K562 (cell line): ENCODE measurements at regions not wholly inside any gene's neighbourhood (a gene's known extent, or its start where the extent isn't known, plus 50 kb on each side); places are given as distances from the start of the nearest gene placed in this dataset.
"Not testable (repeated sequence)": the region's sequence is repeated elsewhere in the genome, so short reads cannot be mapped to it uniquely, and the experiment has no call there.

Experiments used
- ATAC-seq: fragments of 200-7000 bp; cut with Tn5 transposase; 3 replicates; pipeline ENCODE4 v1.9.1; 2020; ENCODE audit warnings: moderate library complexity
- BruUV-seq: library from RNA; stranded (reverse); fragments of 400-500 nt; replicated peaks from 2 replicates; lab custom pipeline; 2021; lab: Mats Ljungman, UMichigan
- CTCF ChIA-PET: fragments of 300-600 bp; formaldehyde crosslinking; extraction: SDS; loops from one replicate; lab custom pipeline; 2021; ENCODE audit warnings: low intra/inter-chr PET ratio; lab: Yijun Ruan, JAX
- POLR2A ChIA-PET: fragments of 300-600, 350-650 bp; sonication (Branson Sonifier 250); formaldehyde crosslinking; extraction: SDS; loops from one replicate; lab custom pipeline; 2021; ENCODE audit warnings: antibody characterized with exemption, inconsistent platforms; lab: Yijun Ruan, JAX
- DNase-seq, 4 experiments: peaks; one replicate each; pipeline versions ENCODE4 v3.0.0 to v3.0.0-alpha.2; 2011 to 2018; ENCODE audit warnings: low spot score in 3 of 4, mixed read lengths in 3 of 4; ENCODE audit errors: extremely low read depth in 1 of 4
- FAIRE-seq: peaks from 2 replicates; lab custom pipeline; 2011; peaks lifted over from hg19 to GRCh38; lab: Jason Lieb, UNC
- H2AFZ ChIP-seq: 2 replicates; pipeline ENCODE4 v1.6.0; 2011; ENCODE audit warnings: low read depth, low read length, control low read depth, inconsistent platforms
- H3K27ac ChIP-seq: fragments of 200-600 bp; 3 replicates; pipeline ENCODE4 v1.8.0; 2011; ENCODE audit warnings: low read depth, mild to moderate bottlenecking, control low read depth, inconsistent platforms, low read length, moderate library complexity, mixed read lengths; ENCODE audit errors: extremely low read depth
- H3K27me3 ChIP-seq, 2 experiments: fragments of 300-600 bp in 1 of 2; 2 replicates in 1 of 2; 3 replicates in 1 of 2; pipeline versions ENCODE4 v1.6.0 to v1.8.0; 2011; ENCODE audit warnings: inconsistent platforms in 2 of 2, low read length in 2 of 2, mild to moderate bottlenecking in 1 of 2, mixed read lengths in 1 of 2, moderate library complexity in 1 of 2; ENCODE audit not compliant: control insufficient read depth in 2 of 2, insufficient read depth in 2 of 2
- H3K36me3 ChIP-seq: fragments of 300-600 bp; 3 replicates; pipeline ENCODE4 v1.8.0; 2011; ENCODE audit warnings: mild to moderate bottlenecking, low read length, inconsistent platforms; ENCODE audit not compliant: control insufficient read depth, insufficient read depth
- H3K4me1 ChIP-seq, 2 experiments: fragments of 200-600 bp in 1 of 2; replicated peaks in 1 of 2; 2 replicates in 1 of 2; 3 replicates in 1 of 2; pipeline versions ENCODE4 v1.5.1 to v1.8.0; 2011; ENCODE audit warnings: inconsistent platforms in 2 of 2, low read length in 2 of 2, mild to moderate bottlenecking in 1 of 2, mixed read lengths in 1 of 2, moderate library complexity in 1 of 2; ENCODE audit not compliant: control insufficient read depth in 2 of 2, insufficient read depth in 2 of 2
- H3K4me2 ChIP-seq: 2 replicates; pipeline ENCODE4 v1.6.1; 2011; ENCODE audit warnings: low read length, control low read depth, inconsistent platforms, mixed read lengths; ENCODE audit not compliant: insufficient read depth
- H3K4me3 ChIP-seq: fragments of 200-600 bp; sonication (generic), shearing (Covaris generic); 2 replicates; pipeline ENCODE4 v1.5.1; 2016; ENCODE audit warnings: control low read depth, inconsistent platforms
- H3K79me2 ChIP-seq: fragments of 200-600 bp; 3 replicates; pipeline ENCODE4 v1.8.0; 2011; ENCODE audit warnings: low read length, inconsistent platforms; ENCODE audit not compliant: control insufficient read depth, insufficient read depth
- H3K9ac ChIP-seq, 2 experiments: 2 replicates each; pipeline versions ENCODE4 v1.6.0 to v1.6.1; 2011; ENCODE audit warnings: low read depth in 2 of 2, low read length in 2 of 2, control low read depth in 1 of 2, inconsistent platforms in 1 of 2, mild to moderate bottlenecking in 1 of 2, mixed read lengths in 1 of 2; ENCODE audit not compliant: insufficient read depth in 1 of 2
- H3K9me1 ChIP-seq: one replicate; pipeline ENCODE4 v1.6.0; 2011; ENCODE audit warnings: inconsistent platforms, mild to moderate bottlenecking, low read length, moderate library complexity; ENCODE audit not compliant: control insufficient read depth, insufficient read depth
- H3K9me3 ChIP-seq: replicated peaks from 2 replicates; pipeline ENCODE4 v1.5.1; 2011; ENCODE audit warnings: low read depth, low read length, inconsistent platforms; ENCODE audit not compliant: control insufficient read depth, insufficient read depth
- H4K20me1 ChIP-seq: replicated peaks from 2 replicates; pipeline ENCODE4 v1.6.1; 2011; ENCODE audit warnings: low read length, inconsistent platforms, mixed read lengths; ENCODE audit not compliant: control insufficient read depth, insufficient read depth
- CBX3 ChIP-seq, 2 experiments: IDR thresholded peaks; 1 replicate in 1 of 2; 2 replicates in 1 of 2; pipeline ENCODE4 v1.6.1; 2012; ENCODE audit warnings: inconsistent platforms in 2 of 2, low read length in 2 of 2, borderline replicate concordance in 1 of 2, control low read depth in 1 of 2
- PHB2 ChIP-seq: fragments of 450-650 bp; IDR thresholded peaks from 2 replicates; pipeline ENCODE4 v1.6.1; 2017; ENCODE audit warnings: low read depth
- PYGO2 ChIP-seq: fragments of 450-650 bp; IDR thresholded peaks from 2 replicates; pipeline ENCODE4 v1.6.1; 2016; ENCODE audit warnings: mild to moderate bottlenecking, missing genetic modification characterization, moderate library complexity, missing compliant biosample characterization
- TCF7L2 ChIP-seq: fragments of 150-350 bp; IDR thresholded peaks from 2 replicates; pipeline ENCODE4 v1.6.1; 2016; ENCODE audit warnings: low read depth, mild to moderate bottlenecking, low read length, moderate library complexity
- ZFP1 ChIP-seq: fragments of 450-650 bp; formaldehyde crosslinking; IDR thresholded peaks from 2 replicates; pipeline ENCODE4 v1.4.0; 2020; ENCODE audit warnings: mild to moderate bottlenecking, mixed read lengths
- ZFP36 ChIP-seq: fragments of 150-350 bp; IDR thresholded peaks from 2 replicates; pipeline ENCODE4 v1.6.1; 2018; ENCODE audit warnings: low read length, low read depth; ENCODE audit not compliant: partially characterized antibody
- ZNF174 ChIP-seq: fragments of 250-450 bp; sonication (Bioruptor Pico); IDR thresholded peaks from 2 replicates; pipeline ENCODE4 v1.4.0; 2020; ENCODE audit warnings: mild to moderate bottlenecking
- ZNF431 ChIP-seq: sonication (generic); formaldehyde crosslinking; IDR thresholded peaks from 2 replicates; pipeline ENCODE4 v1.8.0; 2022; ENCODE audit warnings: mild to moderate bottlenecking, missing genetic modification reagents
- in situ Hi-C: fragments of 300-500 bp; cut with MboI; formaldehyde crosslinking; loops from 4 replicates; pipeline ENCODE4 v1.15.0; 2018; ENCODE audit warnings: inconsistent platforms, mixed read lengths
- intact Hi-C: fragments of 100-400 bp; cut with micrococcal nuclease; formaldehyde crosslinking; loops from 2 replicates; pipeline ENCODE4 v1.14.2; 2022
- TF ChIP-seq, protein P1 (sequence below): sonication (generic); formaldehyde crosslinking; IDR thresholded peaks from 2 replicates; pipeline ENCODE4 v1.4.0; 2020; ENCODE audit warnings: mild to moderate bottlenecking, missing genetic modification reagents
- TF ChIP-seq, protein P2 (sequence below): fragments of 450-650 bp; IDR thresholded peaks from one replicate; pipeline ENCODE4 v1.6.1; 2018; ENCODE audit warnings: mild to moderate bottlenecking, moderate library complexity; ENCODE audit not compliant: partially characterized antibody

DNA sequence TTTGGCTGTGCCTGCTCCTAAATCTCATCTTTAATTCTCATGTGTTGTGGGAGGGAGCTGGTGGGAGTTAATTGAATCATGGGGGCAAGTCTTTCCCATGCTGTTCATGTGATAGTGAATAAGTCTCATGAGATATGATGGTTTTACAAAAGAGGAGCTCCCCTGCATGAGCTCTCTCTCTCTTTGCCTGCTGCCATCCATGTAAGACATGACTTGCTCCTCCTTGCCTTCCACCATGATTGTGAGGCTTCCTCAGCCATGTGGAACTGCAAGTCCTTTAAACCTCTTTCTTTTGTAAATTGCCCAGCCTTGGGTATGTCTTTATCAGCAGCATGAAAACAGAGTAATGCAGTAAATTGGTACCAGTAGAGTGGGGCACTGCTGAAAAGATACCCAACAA lies 110.6 kb upstream of the SYT10 start:
- ATAC-seq, H3K4me1 ChIP-seq, POLR2A ChIA-PET, H3K4me3 ChIP-seq, H3K79me2 ChIP-seq, in situ Hi-C loops, H3K9ac ChIP-seq, H3K27ac ChIP-seq, H3K9me3 ChIP-seq, H3K9me1 ChIP-seq, H2AFZ ChIP-seq, H3K36me3 ChIP-seq, H3K27me3 ChIP-seq, H3K4me2 ChIP-seq, CTCF ChIA-PET, DNase-seq, intact Hi-C loops, BruUV-seq, FAIRE-seq, H4K20me1 ChIP-seq: not testable (repeated sequence)
- TF ChIP-seq ZNF431 = peak; percentile 98

DNA sequence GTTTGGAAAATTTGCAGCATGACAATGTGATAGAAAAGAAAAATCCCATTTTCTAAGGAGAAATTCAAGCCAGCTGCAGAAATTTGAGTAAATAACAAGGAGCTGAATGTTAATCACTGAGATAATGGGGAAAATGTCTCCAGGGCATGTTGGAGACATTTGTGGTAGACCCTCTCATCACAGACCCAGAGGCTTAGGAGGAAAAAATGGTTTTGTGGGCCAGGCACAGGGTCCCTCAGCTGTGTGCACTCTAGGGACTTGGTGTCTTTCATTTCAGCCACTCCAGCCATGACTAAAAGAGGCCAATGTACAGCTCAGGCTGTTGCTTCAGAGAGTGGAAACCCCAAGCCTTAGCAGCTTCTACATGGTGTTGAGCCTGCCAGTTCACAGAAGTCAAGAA lies 111.4 kb upstream of the SYT10 start:
- H3K4me3 ChIP-seq = no peak overlapping the region
- no peak overlapping the region for H2AFZ ChIP-seq
- H4K20me1 ChIP-seq = no peaks in the 10 kb centered on the region
- no peak for DNase-seq
- FAIRE-seq = no peak
- 0 out of 2 replicates have a peak, but pooled peaks cover 5% of the 10 kb centered on the region for H3K9me3 ChIP-seq
- no peak overlapping the region for H3K9ac ChIP-seq
- no peaks in the 10 kb centered on the region for H3K79me2 ChIP-seq
- no peaks in the 10 kb centered on the region for H3K36me3 ChIP-seq
- H3K27ac ChIP-seq = no peak overlapping the region
- no peak for ATAC-seq
- TF ChIP-seq PYGO2 (no peak), PHB2 (no peak), ZFP36 (peak; percentile 69), ZNF174 (CRISPR knock-in tag) (no peak), CBX3 (IDR thresholded peaks at IDR 0.05; ENCODE audit: borderline replicate concordance in 1 of 2, low read length in 2 of 2) (no peak), TCF7L2 (no peak), ZFP1 (CRISPR knock-in tag) (no peak)
- TF ChIP-seq, protein P1, sequence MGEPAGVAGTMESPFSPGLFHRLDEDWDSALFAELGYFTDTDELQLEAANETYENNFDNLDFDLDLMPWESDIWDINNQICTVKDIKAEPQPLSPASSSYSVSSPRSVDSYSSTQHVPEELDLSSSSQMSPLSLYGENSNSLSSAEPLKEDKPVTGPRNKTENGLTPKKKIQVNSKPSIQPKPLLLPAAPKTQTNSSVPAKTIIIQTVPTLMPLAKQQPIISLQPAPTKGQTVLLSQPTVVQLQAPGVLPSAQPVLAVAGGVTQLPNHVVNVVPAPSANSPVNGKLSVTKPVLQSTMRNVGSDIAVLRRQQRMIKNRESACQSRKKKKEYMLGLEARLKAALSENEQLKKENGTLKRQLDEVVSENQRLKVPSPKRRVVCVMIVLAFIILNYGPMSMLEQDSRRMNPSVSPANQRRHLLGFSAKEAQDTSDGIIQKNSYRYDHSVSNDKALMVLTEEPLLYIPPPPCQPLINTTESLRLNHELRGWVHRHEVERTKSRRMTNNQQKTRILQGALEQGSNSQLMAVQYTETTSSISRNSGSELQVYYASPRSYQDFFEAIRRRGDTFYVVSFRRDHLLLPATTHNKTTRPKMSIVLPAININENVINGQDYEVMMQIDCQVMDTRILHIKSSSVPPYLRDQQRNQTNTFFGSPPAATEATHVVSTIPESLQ (CRISPR knock-in tag) = no peak
- TF ChIP-seq, protein P2, sequence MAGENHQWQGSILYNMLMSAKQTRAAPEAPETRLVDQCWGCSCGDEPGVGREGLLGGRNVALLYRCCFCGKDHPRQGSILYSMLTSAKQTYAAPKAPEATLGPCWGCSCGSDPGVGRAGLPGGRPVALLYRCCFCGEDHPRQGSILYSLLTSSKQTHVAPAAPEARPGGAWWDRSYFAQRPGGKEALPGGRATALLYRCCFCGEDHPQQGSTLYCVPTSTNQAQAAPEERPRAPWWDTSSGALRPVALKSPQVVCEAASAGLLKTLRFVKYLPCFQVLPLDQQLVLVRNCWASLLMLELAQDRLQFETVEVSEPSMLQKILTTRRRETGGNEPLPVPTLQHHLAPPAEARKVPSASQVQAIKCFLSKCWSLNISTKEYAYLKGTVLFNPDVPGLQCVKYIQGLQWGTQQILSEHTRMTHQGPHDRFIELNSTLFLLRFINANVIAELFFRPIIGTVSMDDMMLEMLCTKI = no peak
- no peaks in the 10 kb centered on the region for H3K9me1 ChIP-seq
- BruUV-seq = no TSS peak
- H3K4me1 ChIP-seq = no peaks in the 10 kb centered on the region
- in situ Hi-C loops = no loop called here
- intact Hi-C loops = no loop called here
- H3K4me2 ChIP-seq = no peak overlapping the region
- POLR2A ChIA-PET = no interaction called here
- no peaks in the 10 kb centered on the region for H3K27me3 ChIP-seq
- CTCF ChIA-PET = no interaction called here
